Neural progenitor cell (in vitro differentiated cells): ENCODE measurements at regions not wholly inside any gene's neighbourhood (a gene's known extent, or its start where the extent isn't known, plus 50 kb on each side); places are given as distances from the start of the nearest gene placed in this dataset.

Experiments
- EZH2 ChIP-seq: fragments of 200-600 bp; sonication (generic); IDR thresholded peaks from 2 replicates; pipeline ENCODE4 v1.6.1; 2017; ENCODE audit warnings: antibody characterized with exemption, mild to moderate bottlenecking, moderate library complexity
- EZH2phosphoT487 ChIP-seq: fragments of 200-600 bp; sonication (generic); IDR thresholded peaks from 2 replicates; pipeline ENCODE4 v1.6.1; 2017; ENCODE audit warnings: antibody characterized with exemption
- TF ChIP-seq, protein P1 (sequence below): fragments of 200-600 bp; sonication (generic); IDR thresholded peaks from 2 replicates; pipeline ENCODE4 v1.5.1; 2017; ENCODE audit warnings: antibody characterized with exemption, mild to moderate bottlenecking

DNA sequence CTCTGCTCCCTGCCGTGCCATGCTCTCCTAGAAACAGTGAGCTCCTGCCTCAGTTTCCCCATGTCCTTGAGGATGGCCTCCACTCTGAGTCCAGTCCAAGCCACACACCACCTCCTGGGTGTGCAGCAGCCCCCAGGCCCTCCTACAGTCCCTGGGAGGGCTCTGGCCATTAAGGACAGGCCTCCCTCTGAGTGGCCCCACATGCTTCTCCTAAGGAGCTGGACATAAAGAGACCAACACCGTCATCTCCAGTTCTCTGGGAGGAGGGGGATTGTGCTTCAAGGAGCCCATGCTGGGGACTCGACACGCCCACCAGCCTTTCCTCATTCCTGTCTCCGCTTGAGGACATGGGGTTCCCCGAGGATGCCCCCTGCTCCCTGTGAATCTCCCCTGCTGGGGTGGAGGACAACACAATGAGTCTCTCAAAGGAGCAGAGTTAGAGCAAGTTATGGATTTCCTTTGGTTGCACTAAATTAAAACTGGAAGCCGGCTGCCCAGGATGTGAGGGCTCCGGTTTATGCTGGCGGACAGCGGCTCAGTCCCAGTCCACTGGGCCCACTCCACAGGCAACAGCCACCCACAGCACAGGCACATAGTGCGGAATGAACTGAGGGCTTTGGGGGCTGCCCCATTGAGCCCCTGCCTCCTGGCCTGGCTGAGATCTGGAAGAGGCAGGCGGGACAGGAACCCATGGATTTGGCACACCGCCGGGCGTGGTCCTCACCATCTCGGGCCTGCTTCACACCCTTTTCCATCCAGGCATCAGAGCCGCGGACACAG, 165.6 kb upstream of the IQSEC1 start:
- TF ChIP-seq EZH2 = no peak
- TF ChIP-seq, protein P1, sequence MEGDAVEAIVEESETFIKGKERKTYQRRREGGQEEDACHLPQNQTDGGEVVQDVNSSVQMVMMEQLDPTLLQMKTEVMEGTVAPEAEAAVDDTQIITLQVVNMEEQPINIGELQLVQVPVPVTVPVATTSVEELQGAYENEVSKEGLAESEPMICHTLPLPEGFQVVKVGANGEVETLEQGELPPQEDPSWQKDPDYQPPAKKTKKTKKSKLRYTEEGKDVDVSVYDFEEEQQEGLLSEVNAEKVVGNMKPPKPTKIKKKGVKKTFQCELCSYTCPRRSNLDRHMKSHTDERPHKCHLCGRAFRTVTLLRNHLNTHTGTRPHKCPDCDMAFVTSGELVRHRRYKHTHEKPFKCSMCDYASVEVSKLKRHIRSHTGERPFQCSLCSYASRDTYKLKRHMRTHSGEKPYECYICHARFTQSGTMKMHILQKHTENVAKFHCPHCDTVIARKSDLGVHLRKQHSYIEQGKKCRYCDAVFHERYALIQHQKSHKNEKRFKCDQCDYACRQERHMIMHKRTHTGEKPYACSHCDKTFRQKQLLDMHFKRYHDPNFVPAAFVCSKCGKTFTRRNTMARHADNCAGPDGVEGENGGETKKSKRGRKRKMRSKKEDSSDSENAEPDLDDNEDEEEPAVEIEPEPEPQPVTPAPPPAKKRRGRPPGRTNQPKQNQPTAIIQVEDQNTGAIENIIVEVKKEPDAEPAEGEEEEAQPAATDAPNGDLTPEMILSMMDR = no peak
- no peak for TF ChIP-seq EZH2phosphoT487
